Sigmoid colon (tissue), 4 donors: ENCODE measurements at regions not wholly inside any gene's neighbourhood (a gene's known extent, or its start where the extent isn't known, plus 50 kb on each side); places are given as distances from the start of the nearest gene placed in this dataset.

Experiments used
- POLR2A ChIP-seq, 2 donors: fragments of 450-650 bp; IDR thresholded peaks; one replicate each; pipeline ENCODE4 v1.6.1; 2016; ENCODE audit warnings: antibody characterized with exemption in 2 of 2, mild to moderate bottlenecking in 2 of 2, moderate library complexity in 2 of 2
- POLR2AphosphoS5 ChIP-seq, 4 donors: sonication (generic); formaldehyde crosslinking; IDR thresholded peaks; one replicate each; pipeline ENCODE4 v1.6.1; 2017; ENCODE audit warnings: antibody characterized with exemption in 4 of 4
- TF ChIP-seq, protein P1 (sequence below), 4 experiments: fragments of 450-650 bp in 3 of 4; fragments of 200-600 bp in 1 of 4; IDR thresholded peaks; one replicate each; pipeline ENCODE4 v1.5.1; 2016 to 2019; ENCODE audit warnings: antibody characterized with exemption in 4 of 4, mild to moderate bottlenecking in 3 of 4, moderate library complexity in 2 of 4

DNA sequence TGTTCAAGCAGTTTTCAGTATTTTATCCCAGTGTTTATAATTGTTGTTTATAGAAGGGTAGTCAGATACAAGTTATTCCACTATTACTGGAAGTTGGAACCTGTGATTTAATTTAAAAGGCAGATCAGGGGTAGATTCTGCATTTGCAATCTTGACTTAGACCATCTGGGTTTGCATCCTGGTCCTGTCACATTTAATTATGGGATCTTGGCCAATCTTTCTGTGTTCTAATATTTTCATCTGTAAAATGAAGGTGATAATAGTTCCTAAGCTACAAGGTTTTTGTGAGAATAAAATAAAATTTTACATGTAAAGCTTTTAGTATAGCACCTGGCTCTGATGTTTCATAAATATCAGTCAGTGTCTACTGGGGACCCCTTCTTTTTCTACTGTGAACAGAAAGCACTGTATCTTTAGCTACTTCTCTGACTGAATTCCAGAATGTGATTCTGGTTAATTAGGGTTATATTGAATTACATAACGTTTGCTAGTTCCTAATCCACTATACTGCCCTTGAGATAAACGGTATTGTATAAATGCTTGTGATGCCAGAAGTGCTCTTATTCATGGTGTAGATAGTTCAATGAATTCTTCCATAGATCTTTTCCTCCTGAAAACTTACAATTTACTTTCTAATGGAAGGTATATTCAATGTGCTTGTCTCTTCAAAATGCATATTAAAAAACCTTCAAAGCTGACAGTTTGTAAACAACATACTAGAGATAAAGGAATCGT is 131.0 kb downstream of the KCNK1 start:
- TF ChIP-seq, protein P1, sequence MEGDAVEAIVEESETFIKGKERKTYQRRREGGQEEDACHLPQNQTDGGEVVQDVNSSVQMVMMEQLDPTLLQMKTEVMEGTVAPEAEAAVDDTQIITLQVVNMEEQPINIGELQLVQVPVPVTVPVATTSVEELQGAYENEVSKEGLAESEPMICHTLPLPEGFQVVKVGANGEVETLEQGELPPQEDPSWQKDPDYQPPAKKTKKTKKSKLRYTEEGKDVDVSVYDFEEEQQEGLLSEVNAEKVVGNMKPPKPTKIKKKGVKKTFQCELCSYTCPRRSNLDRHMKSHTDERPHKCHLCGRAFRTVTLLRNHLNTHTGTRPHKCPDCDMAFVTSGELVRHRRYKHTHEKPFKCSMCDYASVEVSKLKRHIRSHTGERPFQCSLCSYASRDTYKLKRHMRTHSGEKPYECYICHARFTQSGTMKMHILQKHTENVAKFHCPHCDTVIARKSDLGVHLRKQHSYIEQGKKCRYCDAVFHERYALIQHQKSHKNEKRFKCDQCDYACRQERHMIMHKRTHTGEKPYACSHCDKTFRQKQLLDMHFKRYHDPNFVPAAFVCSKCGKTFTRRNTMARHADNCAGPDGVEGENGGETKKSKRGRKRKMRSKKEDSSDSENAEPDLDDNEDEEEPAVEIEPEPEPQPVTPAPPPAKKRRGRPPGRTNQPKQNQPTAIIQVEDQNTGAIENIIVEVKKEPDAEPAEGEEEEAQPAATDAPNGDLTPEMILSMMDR (IDR thresholded peaks at IDR 0.05), result no peak
- TF ChIP-seq POLR2A (IDR thresholded peaks at IDR 0.05), result no peak
- no peak for TF ChIP-seq POLR2AphosphoS5 (IDR thresholded peaks at IDR 0.05)
